ENCODE measurements at regions not wholly inside any gene's neighbourhood (a gene's known extent, or its start where the extent isn't known, plus 50 kb on each side); places are given as distances from the start of the nearest gene placed in this dataset. TPM values are rescaled to one million over a fixed set of nuclear protein-coding genes. Genes with fewer than 3 reads are reported as not detected.

DNA sequence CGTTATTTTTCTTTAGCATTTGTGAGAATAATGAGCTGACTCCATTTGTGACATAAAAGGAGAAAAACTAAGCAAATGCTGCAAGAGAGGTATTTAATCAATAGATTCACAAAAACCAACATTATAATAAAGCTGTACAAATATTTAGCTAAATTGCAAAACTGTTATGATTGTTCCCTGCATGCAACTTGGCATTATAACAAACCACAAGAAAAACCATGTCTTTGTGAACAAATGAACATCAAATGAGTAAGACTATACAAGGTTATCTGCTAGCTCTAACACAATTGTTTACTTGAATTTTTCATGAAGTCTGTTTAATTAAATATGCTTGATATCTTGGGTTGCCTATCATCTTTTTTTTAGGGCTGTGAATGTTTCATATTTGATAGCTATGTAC is 50.8 kb upstream of the PPP1R9A start:
- no peaks in the 10 kb centered on the region for H3K27me3 ChIP-seq (ENCODE audit: control insufficient read depth in 2 of 2, insufficient read depth in 2 of 2, low read length in 2 of 2)
- no peak overlapping the region for H3K4me3 ChIP-seq (replicated peaks in 1 of 3; ENCODE audit: insufficient read depth in 1 of 3, low read depth in 1 of 3, low read length in 3 of 3)
- POLR2A ChIA-PET: no interaction called here
- intact Hi-C loops (cut with micrococcal nuclease) (no loop called here), dilution Hi-C loops (cut with MboI; ENCODE audit: extremely low pct_ligation_motif_present, low sequenced_read_pairs) (no loop called here)
- no TSS peak for BruUV-seq (replicated peaks)
- H3K4me1 ChIP-seq (ENCODE audit: control insufficient read depth, extremely low read depth, insufficient read depth, low read length): no peaks in the 10 kb centered on the region
- no peaks in the 10 kb centered on the region for H4K20me1 ChIP-seq (replicated peaks; ENCODE audit: control insufficient read depth, extremely low read depth, insufficient read depth, low read length)
- H3K79me2 ChIP-seq (ENCODE audit: control insufficient read depth, insufficient read depth, low read length): no peaks in the 10 kb centered on the region
- H3K36me3 ChIP-seq (ENCODE audit: control insufficient read depth in 2 of 2, extremely low read depth in 1 of 2, insufficient read depth in 2 of 2, low read length in 2 of 2): no peaks in the 10 kb centered on the region
- FAIRE-seq (no peak), DNase-seq (ENCODE audit: low read depth, low spot score) (no peak)
- TF ChIP-seq MYC (IDR thresholded peaks at IDR 0.05; ENCODE audit: low read depth, low read length) (no peak), JUN (IDR thresholded peaks at IDR 0.05; ENCODE audit: borderline replicate concordance, insufficient read depth, insufficient read length, low read depth) (no peak), FOS (IDR thresholded peaks at IDR 0.05; ENCODE audit: borderline replicate concordance, insufficient read depth, low read length) (no peak), GATA2 (IDR thresholded peaks at IDR 0.05; ENCODE audit: insufficient read depth, insufficient read length, low read depth, low read length) (no peak), POLR2A (IDR thresholded peaks at IDR 0.05; ENCODE audit: low read depth, low read length) (no peak), EZH2 (IDR thresholded peaks at IDR 0.05; ENCODE audit: borderline replicate concordance, low read depth, low read length, severe bottlenecking) (no peak), POLR2AphosphoS5 (IDR thresholded peaks at IDR 0.05; ENCODE audit: insufficient read depth, low read depth, low read length) (no peak)
- TF ChIP-seq, protein P1, sequence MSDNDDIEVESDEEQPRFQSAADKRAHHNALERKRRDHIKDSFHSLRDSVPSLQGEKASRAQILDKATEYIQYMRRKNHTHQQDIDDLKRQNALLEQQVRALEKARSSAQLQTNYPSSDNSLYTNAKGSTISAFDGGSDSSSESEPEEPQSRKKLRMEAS (IDR thresholded peaks at IDR 0.05; ENCODE audit: insufficient read depth, insufficient read length): no peak
- TF ChIP-seq, protein P2, sequence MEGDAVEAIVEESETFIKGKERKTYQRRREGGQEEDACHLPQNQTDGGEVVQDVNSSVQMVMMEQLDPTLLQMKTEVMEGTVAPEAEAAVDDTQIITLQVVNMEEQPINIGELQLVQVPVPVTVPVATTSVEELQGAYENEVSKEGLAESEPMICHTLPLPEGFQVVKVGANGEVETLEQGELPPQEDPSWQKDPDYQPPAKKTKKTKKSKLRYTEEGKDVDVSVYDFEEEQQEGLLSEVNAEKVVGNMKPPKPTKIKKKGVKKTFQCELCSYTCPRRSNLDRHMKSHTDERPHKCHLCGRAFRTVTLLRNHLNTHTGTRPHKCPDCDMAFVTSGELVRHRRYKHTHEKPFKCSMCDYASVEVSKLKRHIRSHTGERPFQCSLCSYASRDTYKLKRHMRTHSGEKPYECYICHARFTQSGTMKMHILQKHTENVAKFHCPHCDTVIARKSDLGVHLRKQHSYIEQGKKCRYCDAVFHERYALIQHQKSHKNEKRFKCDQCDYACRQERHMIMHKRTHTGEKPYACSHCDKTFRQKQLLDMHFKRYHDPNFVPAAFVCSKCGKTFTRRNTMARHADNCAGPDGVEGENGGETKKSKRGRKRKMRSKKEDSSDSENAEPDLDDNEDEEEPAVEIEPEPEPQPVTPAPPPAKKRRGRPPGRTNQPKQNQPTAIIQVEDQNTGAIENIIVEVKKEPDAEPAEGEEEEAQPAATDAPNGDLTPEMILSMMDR (IDR thresholded peaks at IDR 0.05; ENCODE audit: extremely low read depth in 1 of 2, insufficient read depth in 1 of 2, low read depth in 1 of 2, low read length in 2 of 2): no peak
- H3K4me2 ChIP-seq (ENCODE audit: insufficient read depth, low read length): no peak overlapping the region
- CTCF ChIA-PET: interaction anchor here (0.7 to 1.3 kb wide), 4 partner anchors 9 to 407 kb away, joined by 3 to 4 read pairs (median 3); no protein-coding TSS in a partner anchor
- H3K27ac ChIP-seq (ENCODE audit: insufficient read depth, low read depth, low read length): no peak overlapping the region
- no peaks in the 10 kb centered on the region for H3K9me1 ChIP-seq (replicated peaks; ENCODE audit: control insufficient read depth, extremely low read depth, insufficient read depth, low read length)
- no peak overlapping the region for H2AFZ ChIP-seq (ENCODE audit: low read depth, low read length)
- no peak overlapping the region for H3K9ac ChIP-seq (replicated peaks; ENCODE audit: extremely low read depth, insufficient read depth, low read length)
- no peaks in the 10 kb centered on the region for H3K9me3 ChIP-seq (replicated peaks; ENCODE audit: control insufficient read depth, insufficient read depth, low read length)

Small RNA genes in the stretch of these regions (small RNA-seq; reads per million reads assigned to genes)
- gene RN7SKP129 (ENCODE audit: insufficient read depth, insufficient read length, low read depth, low replicate concordance) (not detected), gene RNU6-956P (ENCODE audit: insufficient read depth, insufficient read length, low read depth, low replicate concordance) (not detected)
